ENCODE measurements at regions not wholly inside any gene's neighbourhood (a gene's known extent, or its start where the extent isn't known, plus 50 kb on each side); places are given as distances from the start of the nearest gene placed in this dataset.

DNA sequence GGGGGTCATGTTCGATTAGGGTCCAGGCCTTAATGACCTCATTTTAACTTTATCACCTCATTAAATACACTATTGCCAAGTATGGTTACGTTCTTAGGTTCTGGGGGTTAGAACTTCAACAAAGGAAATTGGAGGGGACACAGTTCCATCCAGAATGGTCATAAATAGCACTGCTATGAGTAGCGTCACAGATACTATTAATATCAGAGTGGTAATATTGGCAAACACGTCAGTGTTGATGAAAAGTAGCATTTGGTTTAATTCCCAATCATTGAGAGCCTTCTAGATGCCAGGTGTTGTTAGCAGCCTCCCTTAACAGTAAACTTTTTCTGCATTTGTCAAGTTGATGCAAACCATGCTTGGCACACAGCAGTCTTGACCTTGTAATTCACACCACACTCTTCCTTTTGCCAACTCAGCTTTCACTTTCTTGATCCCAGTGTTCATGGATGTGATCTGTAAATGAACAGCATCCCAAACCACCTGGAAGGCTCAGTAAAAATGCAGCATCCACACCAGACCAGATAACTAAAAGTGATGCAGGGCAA lies 912.5 kb upstream of the TENM3 start:
- no peak for DNase-seq (ENCODE audit: low spot score)

DNA sequence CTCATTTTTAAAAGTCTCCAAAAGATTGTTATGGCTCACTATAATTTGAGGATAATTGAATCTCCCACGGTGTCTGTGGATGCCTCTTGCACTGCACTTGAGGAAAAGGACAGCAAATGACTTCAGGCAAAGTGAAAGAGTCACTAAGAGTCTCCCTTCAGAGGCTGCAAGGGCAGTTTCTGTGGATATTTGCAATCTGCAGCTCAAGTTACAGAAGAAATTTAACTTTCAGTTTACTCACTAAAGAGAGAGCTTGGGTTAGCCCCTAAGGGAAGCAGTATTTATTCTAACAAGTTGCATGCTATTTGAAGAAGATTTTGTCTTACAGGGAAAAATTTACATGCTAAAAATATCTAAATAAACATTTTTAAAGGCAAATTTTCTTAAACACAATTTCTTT lies 912.0 kb upstream of the TENM3 start:
- DNase-seq (ENCODE audit: low spot score) = no peak

DNA sequence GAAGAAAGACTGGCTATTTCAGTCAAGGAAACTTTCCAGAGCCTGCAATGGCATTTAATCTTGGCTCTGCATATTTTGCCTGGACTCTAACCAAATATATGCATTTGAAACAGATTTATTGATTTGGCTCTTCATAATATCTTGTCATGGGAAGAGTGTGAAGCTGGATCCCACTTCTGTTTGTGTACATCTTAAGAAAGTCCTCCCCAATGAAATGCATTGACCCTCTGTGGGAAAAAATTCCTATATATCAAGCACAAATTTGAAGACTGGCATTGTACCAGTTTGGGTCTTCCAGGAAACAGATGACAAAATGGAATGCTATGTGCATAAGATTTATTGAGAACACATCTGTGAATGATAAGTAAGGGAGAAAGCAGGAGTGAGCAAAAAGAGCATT lies 897.3 kb upstream of the TENM3 start:
- no peak for DNase-seq (ENCODE audit: low spot score)

DNA sequence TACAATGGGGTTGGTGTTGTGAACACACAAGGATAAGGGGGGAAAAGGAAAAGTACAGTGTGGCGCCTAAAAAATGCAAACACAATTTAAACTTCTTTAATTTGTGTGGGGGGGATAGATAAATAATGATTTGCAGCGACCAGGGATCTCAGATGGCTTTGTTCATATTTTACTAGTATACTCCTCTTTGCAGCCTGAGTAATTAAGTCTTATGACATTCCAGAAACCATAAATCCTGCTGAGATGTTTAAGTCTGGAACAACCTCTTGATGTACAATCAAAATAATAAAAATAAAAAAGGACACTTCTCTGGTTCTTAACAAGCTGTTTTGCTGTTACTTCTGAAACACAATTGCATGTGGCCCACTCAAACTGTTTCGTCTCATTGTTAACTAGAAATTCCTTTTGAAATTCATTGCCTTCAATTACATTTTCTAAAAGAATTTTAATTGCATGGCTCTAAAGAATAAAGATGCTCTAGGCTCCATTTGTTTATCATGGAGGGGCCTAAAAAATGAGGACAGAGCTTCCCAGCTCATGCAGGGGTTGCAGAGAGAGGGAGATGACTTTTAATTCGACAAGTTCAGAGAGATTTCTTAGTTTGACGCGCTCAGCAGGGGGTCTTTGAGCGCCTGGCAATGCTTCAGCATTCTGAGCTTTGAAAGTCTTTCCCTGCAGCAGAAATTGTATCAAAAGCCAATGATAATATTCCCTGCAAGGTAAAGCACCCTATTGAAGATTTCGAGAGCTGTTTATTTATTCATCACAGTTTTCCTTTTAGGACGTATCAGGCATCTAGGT lies 892.4 kb upstream of the TENM3 start:
- no peak for DNase-seq (ENCODE audit: low spot score)

- DNase-seq (ENCODE audit: low spot score) = no peak
Observed at GRCh38 chr4:181364504-181364903, 878.7 kb upstream of the TENM3 start.

DNA sequence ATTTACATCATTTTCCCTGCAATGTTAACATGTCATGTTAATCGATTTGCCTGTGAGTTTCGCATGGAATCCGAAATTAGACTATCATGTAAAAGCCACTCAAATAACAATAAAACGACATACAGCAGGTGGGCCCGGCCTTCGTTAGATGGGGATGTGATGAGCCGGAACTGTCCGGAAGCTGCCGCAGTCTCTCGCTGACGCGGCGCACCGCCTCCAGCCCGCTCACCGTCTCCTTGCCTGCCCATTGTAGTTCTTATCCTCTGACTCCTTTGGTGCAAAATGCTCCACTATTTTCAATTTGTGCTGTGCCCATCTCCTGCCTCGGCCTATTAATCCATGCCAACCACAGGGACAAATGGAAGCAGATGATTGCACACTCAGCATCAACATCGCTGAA lies 877.5 kb upstream of the TENM3 start:
- DNase-seq (ENCODE audit: low spot score) = no peak

DNA sequence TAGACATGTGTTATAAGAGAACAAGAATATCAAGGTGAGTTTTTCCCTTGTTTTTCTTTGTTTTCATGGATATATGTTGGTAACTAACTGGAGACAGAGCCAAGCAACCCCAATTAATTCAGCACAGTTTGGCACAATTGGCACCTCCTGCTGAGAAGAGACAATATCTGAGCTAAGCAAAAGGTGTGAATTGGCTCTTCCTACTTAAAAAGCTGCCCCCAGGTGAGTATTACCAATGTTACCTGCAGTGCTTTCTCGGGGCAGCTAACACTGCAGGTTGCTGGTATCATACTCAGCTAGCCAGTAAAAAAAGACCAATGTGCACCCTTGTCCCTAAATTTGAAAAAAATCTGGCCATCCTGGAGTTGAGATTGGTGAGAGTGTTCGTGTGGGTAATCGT lies 871.2 kb upstream of the TENM3 start:
- no peak for DNase-seq (ENCODE audit: low spot score)

DNA sequence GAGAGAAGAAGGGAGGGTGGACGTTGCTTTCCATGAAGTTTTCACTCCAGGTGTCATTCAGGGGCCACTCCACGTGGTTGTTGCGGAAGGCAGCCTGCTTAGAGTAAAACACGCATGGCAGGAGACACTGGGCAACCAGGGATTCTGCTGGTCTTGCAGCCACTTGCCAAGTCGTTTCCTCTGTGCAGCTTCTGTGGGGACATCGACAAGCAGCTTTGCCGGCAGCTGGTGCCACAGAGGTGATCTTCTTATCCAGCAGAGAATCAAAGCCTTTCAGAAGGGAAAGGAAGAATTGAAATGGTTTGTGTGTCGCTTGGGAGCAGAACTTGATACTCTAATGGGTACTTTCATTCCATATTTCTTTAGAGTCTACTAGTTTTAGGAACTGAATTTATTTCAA lies 867.1 kb upstream of the TENM3 start:
- no peak for DNase-seq (ENCODE audit: low spot score)

DNA sequence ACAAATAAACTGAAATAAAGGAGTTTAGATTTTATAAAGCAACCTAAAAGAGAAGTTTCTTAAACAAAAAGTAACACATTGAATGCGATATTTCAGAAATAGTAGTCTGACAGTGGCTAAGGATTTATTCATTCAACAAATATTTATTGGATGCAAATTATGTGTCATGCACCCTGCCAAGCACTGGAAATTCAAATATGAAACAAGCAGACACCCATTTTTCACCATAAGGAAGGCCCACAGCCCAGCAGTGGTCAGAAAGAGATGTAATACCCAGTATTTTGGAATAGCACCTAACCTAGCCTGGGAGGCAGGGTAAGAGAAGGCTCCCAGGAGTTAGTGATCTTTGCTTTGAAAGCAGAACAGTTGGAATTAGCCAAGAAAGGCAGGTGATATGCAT lies 855.1 kb upstream of the TENM3 start:
- DNase-seq (ENCODE audit: low spot score) = no peak

GRCh38 chr4:181416966-181417365 lies 826.2 kb upstream of the TENM3 start:
- DNase-seq (ENCODE audit: low spot score) = peak; percentile 22

DNA sequence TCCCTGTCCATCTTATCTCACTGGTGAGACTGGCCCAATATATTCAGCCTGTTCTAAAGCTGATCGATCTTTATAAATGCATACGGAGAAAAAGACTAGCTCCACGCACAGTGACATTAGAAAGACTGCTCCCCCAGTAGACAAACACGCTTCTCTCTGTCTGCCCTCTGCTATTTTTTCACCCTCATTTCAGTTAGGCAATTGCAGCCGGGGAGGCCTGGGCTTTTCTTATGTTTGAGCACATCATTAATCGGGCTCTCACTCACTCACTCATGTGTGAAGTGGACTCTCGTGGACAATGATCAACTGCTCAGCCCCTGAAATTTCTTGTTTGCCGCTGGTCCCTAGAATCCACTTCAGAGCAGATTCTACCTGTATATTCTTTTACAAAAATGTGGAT lies 824.7 kb upstream of the TENM3 start:
- no peak for DNase-seq (ENCODE audit: low spot score)

DNA sequence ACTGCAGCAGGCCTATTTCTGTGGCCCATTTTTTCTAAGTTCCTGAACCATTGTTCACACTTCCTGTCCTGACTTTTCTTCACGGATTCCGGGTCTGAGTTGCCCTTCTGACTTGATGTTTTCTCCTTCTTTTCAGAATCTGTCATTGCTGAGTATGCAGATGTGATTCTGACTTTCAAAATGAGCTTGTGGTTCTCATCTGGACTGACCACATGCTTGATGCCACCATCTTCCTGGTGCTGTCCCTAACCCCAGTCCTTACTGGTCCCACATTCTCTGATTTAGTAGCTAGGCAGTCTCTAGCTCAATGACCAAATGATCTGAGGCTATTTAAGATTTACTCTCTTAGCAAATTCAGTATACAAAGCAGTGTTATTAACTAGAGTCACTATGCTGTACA lies 822.3 kb upstream of the TENM3 start:
- no peak for DNase-seq (ENCODE audit: low spot score)

DNA sequence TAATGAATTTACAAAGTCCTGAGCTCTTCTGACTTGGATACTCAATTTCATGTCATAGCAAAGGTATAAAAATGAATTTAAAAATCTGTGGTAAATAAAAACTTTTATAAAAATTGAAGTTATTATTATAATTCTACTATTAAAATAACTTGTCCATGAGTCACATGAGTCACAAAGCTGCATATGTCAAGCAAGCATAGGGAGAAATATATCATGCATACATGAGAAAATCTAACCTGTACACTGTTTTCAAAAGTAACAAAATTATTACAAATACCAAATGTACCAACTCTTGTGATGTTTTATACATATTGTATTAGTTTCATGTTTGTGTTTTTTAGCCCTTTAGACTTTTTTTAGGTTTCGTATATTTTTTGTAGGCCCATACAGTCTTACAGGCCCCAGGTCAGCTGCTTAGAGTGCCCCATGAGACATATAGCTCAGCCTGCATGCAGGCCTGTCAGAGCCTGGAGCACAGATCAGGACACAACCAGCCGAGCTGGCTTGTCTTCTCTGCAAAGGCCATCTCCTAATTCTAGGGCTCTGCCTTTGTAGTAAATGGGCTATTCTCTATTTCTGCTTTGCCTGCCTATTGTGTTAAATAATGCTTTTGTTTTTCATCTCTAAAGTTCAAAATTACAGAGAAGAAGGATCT lies 818.7 kb upstream of the TENM3 start:
- no peak for DNase-seq (ENCODE audit: low spot score)

GRCh38 chr4:181427076-181427475 lies 816.1 kb upstream of the TENM3 start:
- peak; percentile 8 for DNase-seq (ENCODE audit: low spot score)

GRCh38 chr4:181431006-181431405 lies 812.2 kb upstream of the TENM3 start:
- DNase-seq (ENCODE audit: low spot score) = peak; percentile 67

GRCh38 chr4:181431661-181432060 lies 811.5 kb upstream of the TENM3 start:
- no peak for DNase-seq (ENCODE audit: low spot score)

GRCh38 chr4:181432335-181432734 lies 810.9 kb upstream of the TENM3 start:
- DNase-seq (ENCODE audit: low spot score) = no peak

GRCh38 chr4:181437895-181438294 lies 805.3 kb upstream of the TENM3 start:
- no peak for DNase-seq (ENCODE audit: low spot score)

DNA sequence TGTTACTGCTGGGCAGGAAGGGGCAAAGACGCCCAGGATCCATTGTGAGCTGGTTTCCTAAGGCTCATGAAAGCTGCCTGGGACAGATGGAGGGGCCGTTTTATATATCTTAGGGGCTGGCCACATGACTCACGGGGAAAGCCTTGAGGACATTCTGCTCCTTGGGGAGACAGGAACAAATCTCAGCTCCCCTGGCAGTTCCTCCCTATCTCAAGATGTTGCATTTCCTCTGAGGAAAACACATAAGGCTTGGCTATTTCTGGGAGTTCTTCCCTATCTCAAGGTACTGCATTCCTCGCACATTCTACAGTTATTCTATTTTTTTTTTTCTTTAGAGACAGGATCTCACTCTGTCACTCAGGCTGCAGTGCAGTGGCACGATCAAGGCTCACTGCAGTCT lies 804.6 kb upstream of the TENM3 start:
- no peak for DNase-seq (ENCODE audit: low spot score)

GRCh38 chr4:181443021-181443420 lies 800.2 kb upstream of the TENM3 start:
- DNase-seq (ENCODE audit: low spot score) = no peak

GRCh38 chr4:181465826-181466225 lies 777.4 kb upstream of the TENM3 start:
- DNase-seq (ENCODE audit: low spot score) = no peak

- no peak for DNase-seq (ENCODE audit: low spot score)
Observed at GRCh38 chr4:181468451-181468850, 774.8 kb upstream of the TENM3 start.

DNA sequence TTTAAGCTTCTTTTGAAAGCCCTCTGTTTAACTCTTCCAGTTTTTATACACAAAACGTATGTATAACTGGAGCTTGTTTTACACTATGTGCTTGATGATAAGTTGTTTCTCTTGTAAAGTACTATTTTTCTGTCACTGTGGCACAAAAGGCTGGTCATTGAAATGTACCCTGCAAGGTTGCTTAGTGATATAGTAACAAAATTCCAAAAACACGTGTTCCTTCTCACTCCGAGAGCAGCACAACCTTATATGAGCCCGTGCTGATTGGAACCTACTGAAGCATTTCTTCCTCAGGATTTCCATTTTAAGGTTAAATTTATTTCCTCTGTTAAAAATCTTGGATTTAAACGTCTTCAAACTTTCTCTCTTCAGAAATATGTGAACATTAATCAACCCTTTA lies 772.9 kb upstream of the TENM3 start:
- no peak for DNase-seq (ENCODE audit: low spot score)

Data from umbilical cord (tissue), 1 donor.